NCI-H82 (cell line): ENCODE measurements at regions not wholly inside any gene's neighbourhood (a gene's known extent, or its start where the extent isn't known, plus 50 kb on each side); places are given as distances from the start of the nearest gene placed in this dataset.
"Not testable (repeated sequence)": the region's sequence is repeated elsewhere in the genome, so short reads cannot be mapped to it uniquely, and the experiment has no call there.

ENCODE experiments used
- DNase-seq: peaks from one replicate; lab custom pipeline; 2025; lab: John Stamatoyannopoulos, UW

- DNase-seq, result no peak
Measured at GRCh38 chr4:187125062-187125461, 401.4 kb upstream of the FAT1 start.

- DNase-seq, result no peak
Measured at GRCh38 chr4:187127456-187127855, 403.8 kb upstream of the FAT1 start.

- no peak for DNase-seq
Measured at GRCh38 chr4:187128222-187128621, 404.6 kb upstream of the FAT1 start.

GRCh38 chr4:187128976-187129375 lies 405.3 kb upstream of the FAT1 start:
- no peak for DNase-seq

GRCh38 chr4:187131826-187132225 lies 408.2 kb upstream of the FAT1 start:
- not testable (repeated sequence) for DNase-seq

GRCh38 chr4:187135878-187136277 lies 412.2 kb upstream of the FAT1 start:
- DNase-seq, result no peak

GRCh38 chr4:187139141-187139540 lies 415.5 kb upstream of the FAT1 start:
- DNase-seq, result no peak

- no peak for DNase-seq
Measured at GRCh38 chr4:187141101-187141500, 417.4 kb upstream of the FAT1 start.

- no peak for DNase-seq
Measured at GRCh38 chr4:187149229-187149945, 425.7 kb upstream of the FAT1 start.

GRCh38 chr4:187157380-187157958 lies 433.8 kb upstream of the FAT1 start:
- no peak for DNase-seq

GRCh38 chr4:187158003-187158402 lies 434.3 kb upstream of the FAT1 start:
- no peak for DNase-seq

GRCh38 chr4:187160486-187160885 lies 436.8 kb upstream of the FAT1 start:
- DNase-seq, result no peak

- DNase-seq, result no peak
Measured at GRCh38 chr4:187166886-187167512, 443.3 kb upstream of the FAT1 start.

- no peak for DNase-seq
Measured at GRCh38 chr4:187171706-187172339, 448.2 kb upstream of the FAT1 start.

GRCh38 chr4:187172340-187172761 lies 448.7 kb upstream of the FAT1 start:
- DNase-seq, result no peak

GRCh38 chr4:187174749-187175148 lies 451.1 kb upstream of the FAT1 start:
- no peak for DNase-seq

GRCh38 chr4:187175197-187175596 lies 451.5 kb upstream of the FAT1 start:
- no peak for DNase-seq

- DNase-seq, result peak; percentile 5
Measured at GRCh38 chr4:187176261-187176910, 452.7 kb upstream of the FAT1 start.

- no peak for DNase-seq
Measured at GRCh38 chr4:187178084-187178483, 454.4 kb upstream of the FAT1 start.

- no peak for DNase-seq
Measured at GRCh38 chr4:187178587-187178986, 454.9 kb upstream of the FAT1 start.

- DNase-seq, result no peak
Measured at GRCh38 chr4:187179086-187180058, 455.7 kb upstream of the FAT1 start.
